PC-9 (cell line): ENCODE measurements at regions not wholly inside any gene's neighbourhood (a gene's known extent, or its start where the extent isn't known, plus 50 kb on each side); places are given as distances from the start of the nearest gene placed in this dataset.
"Not testable (repeated sequence)": the region's sequence is repeated elsewhere in the genome, so short reads cannot be mapped to it uniquely, and the experiment has no call there.

Experiments used
- BruUV-seq: library from RNA; stranded (reverse); fragments of 400-500 nt; replicated peaks from 2 replicates; lab custom pipeline; 2021; lab: Mats Ljungman, UMichigan
- CTCF ChIA-PET: fragments of 300-600 bp; sonication (Branson Sonifier 250); formaldehyde crosslinking; loops from one replicate; lab custom pipeline; 2022; ENCODE audit warnings: antibody characterized with exemption; lab: Charles Lee
- POLR2A ChIA-PET: fragments of 300-600 bp; sonication (Branson Sonifier 250); formaldehyde crosslinking; loops from one replicate; lab custom pipeline; 2022; ENCODE audit warnings: antibody characterized with exemption; ENCODE audit not compliant: unreplicated experiment; lab: Charles Lee
- DNase-seq, 2 experiments: peaks; one replicate each; pipeline versions ENCODE4 v3.0.0 to v3.0.0-alpha.2; 2015 to 2022; ENCODE audit warnings: mixed read lengths in 1 of 2
- H2AFZ ChIP-seq: fragments of 200-600 bp; sonication (generic); 2 replicates; pipeline ENCODE4 v1.8.1; 2017; ENCODE audit warnings: antibody characterized with exemption
- H3F3A ChIP-seq: fragments of 200-600 bp; sonication (generic); 2 replicates; pipeline ENCODE4 v1.8.1; 2017; ENCODE audit warnings: antibody characterized with exemption, mild to moderate bottlenecking, low read depth; ENCODE audit not compliant: insufficient read depth
- H3K27ac ChIP-seq: fragments of 200-600 bp; sonication (generic); 2 replicates; pipeline ENCODE4 v1.6.1; 2016; ENCODE audit warnings: mixed run types
- H3K27me3 ChIP-seq: fragments of 200-600 bp; sonication (generic); 2 replicates; pipeline ENCODE4 v1.6.1; 2016; ENCODE audit warnings: low read depth, mixed run types; ENCODE audit not compliant: insufficient read depth
- H3K36me3 ChIP-seq: fragments of 200-600 bp; sonication (generic); 2 replicates; pipeline ENCODE4 v1.6.1; 2016; ENCODE audit warnings: low read depth, mixed run types
- H3K4me1 ChIP-seq: fragments of 200-600 bp; sonication (generic); replicated peaks from 2 replicates; pipeline ENCODE4 v1.6.1; 2016; ENCODE audit warnings: mixed run types; ENCODE audit not compliant: insufficient read depth
- H3K4me2 ChIP-seq: fragments of 200-600 bp; sonication (generic); 2 replicates; pipeline ENCODE4 v1.6.1; 2017; ENCODE audit warnings: mixed run types
- H3K4me3 ChIP-seq: fragments of 200-600 bp; sonication (generic); 2 replicates; pipeline ENCODE4 v1.6.1; 2016; ENCODE audit warnings: mixed run types
- H3K79me2 ChIP-seq: fragments of 200-600 bp; sonication (generic); 2 replicates; pipeline ENCODE4 v1.6.1; 2017; ENCODE audit warnings: low read depth, mixed run types
- H3K9me2 ChIP-seq: fragments of 200-600 bp; sonication (generic); 2 replicates; pipeline ENCODE4 v1.8.1; 2017; ENCODE audit warnings: mild to moderate bottlenecking; ENCODE audit not compliant: insufficient read depth
- H3K9me3 ChIP-seq: fragments of 200-600 bp; sonication (generic); 2 replicates; pipeline ENCODE4 v1.8.1; 2016; ENCODE audit warnings: low read depth; ENCODE audit not compliant: insufficient read depth
- H4K20me1 ChIP-seq: fragments of 200-600 bp; sonication (generic); 2 replicates; pipeline ENCODE4 v1.8.1; 2017; ENCODE audit not compliant: insufficient read depth
- EZH2 ChIP-seq: fragments of 200-600 bp; sonication (generic); IDR thresholded peaks from 2 replicates; pipeline ENCODE4 v1.8.0; 2017; ENCODE audit warnings: antibody characterized with exemption, low read depth
- intact Hi-C: fragments of 100-400 bp; cut with micrococcal nuclease; formaldehyde crosslinking; loops from one replicate; pipeline ENCODE4 v1.10.0; 2022; ENCODE audit not compliant: unreplicated experiment
- TF ChIP-seq, protein P1 (sequence below): fragments of 200-600 bp; sonication (generic); conservative IDR thresholded peaks from 2 replicates; pipeline ENCODE4 v1.6.1; 2017; ENCODE audit warnings: mixed run types, antibody characterized with exemption, mild to moderate bottlenecking, moderate library complexity

DNA sequence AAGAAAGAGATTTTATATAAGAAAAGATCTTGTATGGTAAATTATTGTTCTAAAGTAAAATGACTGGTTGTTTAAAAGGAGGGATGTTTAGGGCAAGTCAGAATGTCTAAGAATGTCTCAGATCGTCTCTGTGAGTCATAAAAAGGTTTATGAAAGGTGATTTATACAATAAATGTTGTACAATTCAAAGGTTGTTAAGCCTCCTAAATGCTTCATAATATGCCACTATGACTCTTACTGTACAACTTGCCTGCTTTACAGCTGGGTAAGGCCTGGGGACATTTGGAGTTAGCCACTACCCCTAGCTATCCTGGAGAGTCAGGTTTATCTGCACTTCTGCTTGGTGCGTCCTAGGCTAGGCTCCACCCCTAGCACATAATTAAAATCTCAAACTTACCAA lies 927.4 kb downstream of the FSCB start:
- no peak for DNase-seq
- Histone ChIP-seq H3K27ac (no peak overlapping the region), H3K4me3 (no peak overlapping the region), H3K36me3 (no peaks in the 10 kb centered on the region), H3K79me2 (no peaks in the 10 kb centered on the region), H2AFZ (no peak overlapping the region), H3K9me3 (no peaks in the 10 kb centered on the region), H3F3A (no peaks in the 10 kb centered on the region), H3K9me2 (peaks cover 4% of the 10 kb centered on the region; the same call in 1 of the 2 replicates), H3K4me1 (no peaks in the 10 kb centered on the region), H3K27me3 (no peaks in the 10 kb centered on the region), H4K20me1 (no peaks in the 10 kb centered on the region), H3K4me2 (no peak overlapping the region)
- no TSS peak for BruUV-seq
- POLR2A ChIA-PET: no interaction called here
- CTCF ChIA-PET: no interaction called here
- intact Hi-C loops: no loop called here
- TF ChIP-seq EZH2: no peak
- TF ChIP-seq, protein P1, sequence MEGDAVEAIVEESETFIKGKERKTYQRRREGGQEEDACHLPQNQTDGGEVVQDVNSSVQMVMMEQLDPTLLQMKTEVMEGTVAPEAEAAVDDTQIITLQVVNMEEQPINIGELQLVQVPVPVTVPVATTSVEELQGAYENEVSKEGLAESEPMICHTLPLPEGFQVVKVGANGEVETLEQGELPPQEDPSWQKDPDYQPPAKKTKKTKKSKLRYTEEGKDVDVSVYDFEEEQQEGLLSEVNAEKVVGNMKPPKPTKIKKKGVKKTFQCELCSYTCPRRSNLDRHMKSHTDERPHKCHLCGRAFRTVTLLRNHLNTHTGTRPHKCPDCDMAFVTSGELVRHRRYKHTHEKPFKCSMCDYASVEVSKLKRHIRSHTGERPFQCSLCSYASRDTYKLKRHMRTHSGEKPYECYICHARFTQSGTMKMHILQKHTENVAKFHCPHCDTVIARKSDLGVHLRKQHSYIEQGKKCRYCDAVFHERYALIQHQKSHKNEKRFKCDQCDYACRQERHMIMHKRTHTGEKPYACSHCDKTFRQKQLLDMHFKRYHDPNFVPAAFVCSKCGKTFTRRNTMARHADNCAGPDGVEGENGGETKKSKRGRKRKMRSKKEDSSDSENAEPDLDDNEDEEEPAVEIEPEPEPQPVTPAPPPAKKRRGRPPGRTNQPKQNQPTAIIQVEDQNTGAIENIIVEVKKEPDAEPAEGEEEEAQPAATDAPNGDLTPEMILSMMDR: no peak

DNA sequence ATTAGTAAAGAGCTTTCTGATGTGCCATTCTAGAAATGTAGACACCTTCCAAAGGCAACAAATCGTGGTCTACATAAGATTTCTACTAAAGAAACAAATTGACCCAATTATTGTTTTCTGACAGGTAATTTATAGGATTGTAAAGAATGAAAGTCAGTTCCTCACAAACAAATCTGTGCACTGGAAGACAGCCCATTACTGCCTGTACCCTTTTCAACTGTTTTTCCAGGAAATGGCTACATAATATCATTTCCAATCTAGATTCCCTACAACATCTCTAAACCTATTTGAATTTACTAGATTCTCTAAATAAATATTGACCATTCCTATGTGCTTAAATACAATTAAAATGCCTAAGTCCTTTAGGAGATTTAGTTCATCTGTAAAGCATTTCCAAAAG lies 939.1 kb downstream of the FSCB start:
- Histone ChIP-seq H3K4me3 (no peak overlapping the region), H3K4me1 (no peaks in the 10 kb centered on the region), H3K36me3 (no peaks in the 10 kb centered on the region), H3K9me2 (no peaks in the 10 kb centered on the region), H3K9me3 (no peaks in the 10 kb centered on the region), H4K20me1 (no peaks in the 10 kb centered on the region), H2AFZ (no peak overlapping the region), H3K27me3 (no peaks in the 10 kb centered on the region), H3K79me2 (no peaks in the 10 kb centered on the region), H3K4me2 (no peak overlapping the region), H3K27ac (no peak overlapping the region), H3F3A (no peaks in the 10 kb centered on the region)
- intact Hi-C loops: no loop called here
- DNase-seq: no peak
- ChIA-PET POLR2A (no interaction called here), CTCF (no interaction called here)
- no TSS peak for BruUV-seq
- TF ChIP-seq EZH2: no peak
- TF ChIP-seq, protein P1: no peak

DNA sequence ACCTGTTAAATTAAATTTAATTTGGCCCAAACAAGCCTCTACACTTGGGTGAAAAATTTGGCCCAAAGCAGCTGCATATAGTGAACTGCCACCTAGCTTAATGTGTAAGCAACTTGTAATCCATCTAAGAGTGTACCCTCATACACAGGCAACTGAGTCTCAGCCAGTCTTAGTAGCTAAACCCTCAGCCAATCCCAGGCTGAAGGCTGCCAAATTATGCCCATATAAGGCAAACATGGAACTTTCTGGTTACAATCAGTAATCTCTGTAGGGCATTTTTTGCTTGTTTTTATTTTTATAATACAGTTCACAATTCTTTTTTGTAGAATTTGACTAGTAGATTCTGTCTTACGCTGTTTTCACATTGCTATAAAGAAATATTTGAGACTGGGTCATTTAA lies 958.7 kb downstream of the FSCB start:
- DNase-seq: no peak
- no TSS peak for BruUV-seq
- Histone ChIP-seq H3K4me2 (no peak overlapping the region), H3K9me3 (no peaks in the 10 kb centered on the region), H3K4me3 (no peak overlapping the region), H3K27ac (no peak overlapping the region), H3K36me3 (no peaks in the 10 kb centered on the region), H4K20me1 (no peaks in the 10 kb centered on the region), H3K9me2 (no peaks in the 10 kb centered on the region), H3K27me3 (no peaks in the 10 kb centered on the region), H3F3A (no peaks in the 10 kb centered on the region), H3K79me2 (no peaks in the 10 kb centered on the region), H3K4me1 (no peaks in the 10 kb centered on the region), H2AFZ (no peak overlapping the region)
- intact Hi-C loops: no loop called here
- no peak for TF ChIP-seq EZH2
- TF ChIP-seq, protein P1: no peak
- ChIA-PET CTCF (no interaction called here), POLR2A (no interaction called here)

DNA sequence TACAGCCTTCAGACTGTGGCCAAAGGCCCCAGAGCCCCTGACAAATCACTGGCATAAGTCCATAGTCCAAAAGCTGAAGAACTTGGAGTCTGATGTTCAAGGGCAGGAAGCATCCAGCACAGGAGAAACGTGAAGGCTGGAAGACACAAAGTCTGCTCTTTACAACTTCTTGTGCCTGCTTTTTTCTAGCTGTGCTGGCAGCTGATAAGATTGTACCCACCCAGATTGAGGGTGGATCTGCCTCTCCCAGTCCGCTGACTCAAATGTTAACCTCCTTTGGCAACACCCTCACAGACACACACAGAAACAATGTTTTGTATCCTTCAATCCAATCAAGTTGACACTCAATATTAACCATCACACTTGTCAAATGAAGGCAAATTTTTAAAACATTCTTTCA lies 959.5 kb downstream of the FSCB start:
- H3F3A ChIP-seq, H3K4me1 ChIP-seq, H3K36me3 ChIP-seq, DNase-seq, BruUV-seq, H3K27me3 ChIP-seq, H3K9me2 ChIP-seq, H3K9me3 ChIP-seq, H3K4me3 ChIP-seq, H2AFZ ChIP-seq, H3K4me2 ChIP-seq, CTCF ChIA-PET, POLR2A ChIA-PET, H3K79me2 ChIP-seq, H4K20me1 ChIP-seq, intact Hi-C loops, H3K27ac ChIP-seq: not testable (repeated sequence)
